ENCODE measurements at regions not wholly inside any gene's neighbourhood (a gene's known extent, or its start where the extent isn't known, plus 50 kb on each side); places are given as distances from the start of the nearest gene placed in this dataset.
"Not testable (repeated sequence)": the region's sequence is repeated elsewhere in the genome, so short reads cannot be mapped to it uniquely, and the experiment has no call there.

DNA sequence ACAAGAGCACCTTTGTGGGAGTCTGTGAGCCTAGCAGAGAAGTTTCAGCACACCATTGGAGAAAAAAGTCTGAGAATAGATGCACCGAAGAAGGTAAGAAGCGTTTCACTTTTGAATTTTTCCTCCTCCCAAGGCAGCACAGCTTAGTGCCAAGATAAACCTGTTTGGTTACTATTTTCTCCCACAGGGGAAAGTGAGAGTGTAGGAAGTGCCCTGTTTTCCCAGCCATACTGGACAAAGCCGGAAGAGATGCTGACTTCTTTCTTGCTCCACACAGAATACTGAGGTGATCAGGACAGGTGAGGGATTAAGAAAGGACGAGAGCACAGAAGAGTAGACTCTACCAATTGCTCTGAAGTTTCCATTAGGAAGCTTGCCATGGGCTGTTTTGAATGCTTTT, 1011.0 kb upstream of the MIR17HG start:
- H3K9ac ChIP-seq = no peak overlapping the region
- H3K4me1 ChIP-seq = no peaks in the 10 kb centered on the region
- H2AFZ ChIP-seq = no peak overlapping the region
- TF ChIP-seq, protein P1, sequence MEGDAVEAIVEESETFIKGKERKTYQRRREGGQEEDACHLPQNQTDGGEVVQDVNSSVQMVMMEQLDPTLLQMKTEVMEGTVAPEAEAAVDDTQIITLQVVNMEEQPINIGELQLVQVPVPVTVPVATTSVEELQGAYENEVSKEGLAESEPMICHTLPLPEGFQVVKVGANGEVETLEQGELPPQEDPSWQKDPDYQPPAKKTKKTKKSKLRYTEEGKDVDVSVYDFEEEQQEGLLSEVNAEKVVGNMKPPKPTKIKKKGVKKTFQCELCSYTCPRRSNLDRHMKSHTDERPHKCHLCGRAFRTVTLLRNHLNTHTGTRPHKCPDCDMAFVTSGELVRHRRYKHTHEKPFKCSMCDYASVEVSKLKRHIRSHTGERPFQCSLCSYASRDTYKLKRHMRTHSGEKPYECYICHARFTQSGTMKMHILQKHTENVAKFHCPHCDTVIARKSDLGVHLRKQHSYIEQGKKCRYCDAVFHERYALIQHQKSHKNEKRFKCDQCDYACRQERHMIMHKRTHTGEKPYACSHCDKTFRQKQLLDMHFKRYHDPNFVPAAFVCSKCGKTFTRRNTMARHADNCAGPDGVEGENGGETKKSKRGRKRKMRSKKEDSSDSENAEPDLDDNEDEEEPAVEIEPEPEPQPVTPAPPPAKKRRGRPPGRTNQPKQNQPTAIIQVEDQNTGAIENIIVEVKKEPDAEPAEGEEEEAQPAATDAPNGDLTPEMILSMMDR (IDR thresholded peaks at IDR 0.05) = no peak
- no peaks in the 10 kb centered on the region for H3K79me2 ChIP-seq
- no peak overlapping the region for H3K4me2 ChIP-seq (ENCODE audit: low read length)
- no peaks in the 10 kb centered on the region for H3K36me3 ChIP-seq (ENCODE audit: control insufficient read depth, insufficient read depth, low read length)
- no peaks in the 10 kb centered on the region for H3K27me3 ChIP-seq (ENCODE audit: control insufficient read depth, insufficient read depth, low read length)
- no peaks in the 10 kb centered on the region for H3K9me3 ChIP-seq (ENCODE audit: control insufficient read depth, low read length)
- no peak overlapping the region for H3K27ac ChIP-seq
- H3K4me3 ChIP-seq (ENCODE audit: low read depth, low read length) = no peak overlapping the region

DNA sequence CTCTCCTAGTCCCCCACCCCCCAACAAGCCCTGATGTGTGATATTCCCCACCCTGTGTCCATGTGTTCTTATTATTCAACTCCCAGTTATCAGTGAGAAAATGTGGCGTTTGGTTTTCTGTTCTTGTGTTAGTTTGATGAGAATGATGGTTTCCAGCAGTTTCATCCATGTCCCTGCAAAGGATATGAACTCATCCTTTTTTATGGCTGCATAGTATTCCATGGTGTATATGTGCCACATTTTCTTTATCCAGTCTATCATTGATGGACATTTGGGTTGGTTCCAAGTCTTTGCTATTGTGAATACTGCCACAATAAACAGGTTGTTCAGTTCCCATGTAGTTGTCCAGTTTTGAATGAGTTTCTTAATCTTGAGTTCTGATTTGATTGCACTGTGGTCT, 1006.1 kb upstream of the MIR17HG start:
- H2AFZ ChIP-seq; H3K9ac ChIP-seq; H3K27me3 ChIP-seq (ENCODE audit: control insufficient read depth, insufficient read depth, low read length); H3K36me3 ChIP-seq (ENCODE audit: control insufficient read depth, insufficient read depth, low read length); H3K4me2 ChIP-seq (ENCODE audit: low read length); H3K27ac ChIP-seq; H3K4me1 ChIP-seq; H3K9me3 ChIP-seq (ENCODE audit: control insufficient read depth, low read length); H3K4me3 ChIP-seq (ENCODE audit: low read depth, low read length); H3K79me2 ChIP-seq: not testable (repeated sequence)

DNA sequence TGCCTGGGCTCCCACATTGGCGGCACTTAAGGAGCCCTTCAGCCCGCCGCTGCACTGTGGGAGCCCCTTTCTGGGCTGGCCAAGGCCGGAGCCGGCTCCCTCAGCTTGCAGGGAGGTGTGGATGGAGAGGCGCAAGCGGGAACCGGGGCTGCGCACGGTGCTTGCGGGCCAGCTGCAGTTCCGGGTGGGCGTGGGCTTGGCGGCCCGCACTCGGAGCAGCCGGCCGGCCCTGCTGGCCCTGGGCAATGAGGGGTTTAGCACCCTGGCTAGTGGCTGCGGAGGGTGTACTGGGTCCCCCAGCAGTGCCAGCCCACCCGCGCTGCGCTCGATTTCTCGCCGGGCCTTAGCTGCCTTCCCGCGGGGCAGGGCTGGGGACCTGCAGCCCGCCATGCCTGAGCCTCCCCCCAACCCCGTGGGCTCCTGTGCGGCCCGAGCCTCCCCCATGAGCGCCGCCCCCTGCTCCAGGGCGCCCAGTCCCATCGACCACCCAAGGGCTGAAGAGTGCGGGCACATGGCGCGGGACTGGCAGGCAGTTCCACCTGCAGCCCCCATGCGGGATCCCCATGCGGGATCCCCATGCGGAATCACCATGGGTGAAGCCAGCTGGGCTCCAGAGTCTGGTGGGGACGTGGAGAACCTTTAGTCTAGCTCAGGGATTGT, 998.9 kb upstream of the MIR17HG start:
- H3K4me1 ChIP-seq; H2AFZ ChIP-seq; H3K79me2 ChIP-seq; H3K9me3 ChIP-seq (ENCODE audit: control insufficient read depth, low read length); H3K4me2 ChIP-seq (ENCODE audit: low read length); H3K9ac ChIP-seq; H3K36me3 ChIP-seq (ENCODE audit: control insufficient read depth, insufficient read depth, low read length); H3K27ac ChIP-seq; H3K4me3 ChIP-seq (ENCODE audit: low read depth, low read length); H3K27me3 ChIP-seq (ENCODE audit: control insufficient read depth, insufficient read depth, low read length): not testable (repeated sequence)

DNA sequence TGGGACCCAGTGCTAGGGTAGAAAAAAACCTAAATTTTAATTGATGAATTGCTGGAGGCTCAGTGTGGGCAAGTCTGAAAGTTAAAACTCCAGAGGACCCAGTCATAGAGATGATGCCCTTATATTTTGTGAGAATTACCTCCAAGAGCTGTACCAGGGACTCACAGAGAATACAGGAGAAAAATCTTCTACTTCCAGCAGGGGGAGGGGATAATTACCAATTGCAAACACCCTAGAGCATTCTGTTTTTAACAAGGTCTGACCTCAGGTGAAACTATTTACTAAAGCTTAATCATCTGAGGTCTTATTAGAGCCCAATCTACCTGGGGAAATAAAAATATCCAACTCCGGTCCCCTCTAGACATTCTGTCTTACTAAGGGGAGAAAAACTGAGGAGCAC, 994.7 kb upstream of the MIR17HG start:
- H3K4me3 ChIP-seq (ENCODE audit: low read depth, low read length) = no peak overlapping the region
- H3K4me2 ChIP-seq (ENCODE audit: low read length) = no peak overlapping the region
- TF ChIP-seq, protein P1 (IDR thresholded peaks at IDR 0.05) = no peak
- H2AFZ ChIP-seq = no peak overlapping the region
- H3K27me3 ChIP-seq (ENCODE audit: control insufficient read depth, insufficient read depth, low read length) = no peaks in the 10 kb centered on the region
- H3K27ac ChIP-seq = no peak overlapping the region
- no peak overlapping the region for H3K9ac ChIP-seq
- H3K36me3 ChIP-seq (ENCODE audit: control insufficient read depth, insufficient read depth, low read length) = no peaks in the 10 kb centered on the region
- no peaks in the 10 kb centered on the region for H3K79me2 ChIP-seq
- no peaks in the 10 kb centered on the region for H3K4me1 ChIP-seq
- no peaks in the 10 kb centered on the region for H3K9me3 ChIP-seq (ENCODE audit: control insufficient read depth, low read length)

DNA sequence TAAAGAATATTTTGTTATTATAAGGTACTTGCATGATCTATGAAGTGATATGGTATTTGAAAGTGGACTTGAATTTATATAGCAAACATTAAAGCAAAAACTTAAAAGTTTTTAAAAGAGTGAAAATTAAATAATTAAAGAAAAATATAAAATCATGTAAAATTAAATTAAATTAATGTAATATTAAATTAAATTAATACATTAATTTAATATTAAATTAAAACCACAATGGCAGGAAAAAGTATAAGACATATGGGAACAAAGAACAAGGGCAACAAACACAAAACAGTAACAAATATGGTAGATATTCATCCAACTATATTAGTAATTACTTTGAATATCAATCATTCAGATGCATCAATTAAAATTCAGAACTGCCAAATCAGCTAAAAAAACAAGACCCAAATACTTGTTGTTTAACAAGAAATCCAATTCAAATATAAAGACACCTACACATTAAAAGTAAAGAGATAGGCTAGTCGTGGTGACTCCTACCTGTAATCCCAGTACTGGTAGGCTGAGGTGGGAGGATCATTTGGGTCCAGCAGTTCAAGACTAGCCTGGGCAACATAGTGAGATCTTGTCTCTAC, 992.2 kb upstream of the MIR17HG start:
- no peaks in the 10 kb centered on the region for H3K79me2 ChIP-seq

More for the DNA sequence above, 992.2 kb upstream of the MIR17HG start:
- no peaks in the 10 kb centered on the region for H3K27me3 ChIP-seq (ENCODE audit: control insufficient read depth, insufficient read depth, low read length)
- H2AFZ ChIP-seq = no peak overlapping the region
- H3K36me3 ChIP-seq (ENCODE audit: control insufficient read depth, insufficient read depth, low read length) = no peaks in the 10 kb centered on the region
- H3K4me3 ChIP-seq (ENCODE audit: low read depth, low read length) = no peak overlapping the region
- H3K9me3 ChIP-seq (ENCODE audit: control insufficient read depth, low read length) = no peaks in the 10 kb centered on the region
- H3K4me1 ChIP-seq = no peaks in the 10 kb centered on the region
- H3K9ac ChIP-seq = no peak overlapping the region
- no peak overlapping the region for H3K4me2 ChIP-seq (ENCODE audit: low read length)
- no peak overlapping the region for H3K27ac ChIP-seq
- TF ChIP-seq, protein P1 (IDR thresholded peaks at IDR 0.05) = no peak

All from parathyroid adenoma (tissue), 2 donors.